HepG2 (cell line): ENCODE measurements at regions not wholly inside any gene's neighbourhood (a gene's known extent, or its start where the extent isn't known, plus 50 kb on each side); places are given as distances from the start of the nearest gene placed in this dataset.

Experiments used
- ATAC-seq: fragments of 200-7000 bp; cut with Tn5 transposase; 3 replicates; pipeline ENCODE4 v1.9.1; 2020; ENCODE audit warnings: mild to moderate bottlenecking, moderate library complexity
- BruUV-seq: library from RNA; stranded (reverse); fragments of 400-500 nt; replicated peaks from 2 replicates; lab custom pipeline; 2021; lab: Mats Ljungman, UMichigan
- CTCF ChIA-PET: fragments of 300-600 bp; formaldehyde crosslinking; extraction: SDS; loops from one replicate; lab custom pipeline; 2021; ENCODE audit warnings: low total read pairs, inconsistent platforms, low intra/inter-chr PET ratio; lab: Yijun Ruan, JAX
- POLR2A ChIA-PET: fragments of 350-600 bp; sonication (Branson Sonifier 250); formaldehyde crosslinking; loops from one replicate; lab custom pipeline; 2020; ENCODE audit warnings: antibody characterized with exemption, inconsistent platforms; lab: Yijun Ruan, JAX
- DNase-seq: peaks from one replicate; pipeline ENCODE4 v3.0.0-alpha.2; 2015; ENCODE audit warnings: low spot score
- FAIRE-seq: peaks from 3 replicates; lab custom pipeline; 2011; peaks lifted over from hg19 to GRCh38; lab: Jason Lieb, UNC
- H2AFZ ChIP-seq: one replicate; pipeline ENCODE4 v1.6.1; 2011; ENCODE audit warnings: low read length, inconsistent platforms
- H3K27ac ChIP-seq: fragments of 300-600 bp; 3 replicates; pipeline ENCODE4 v1.8.0; 2011; ENCODE audit warnings: mixed run types, mild to moderate bottlenecking, mixed read lengths, low read length, inconsistent platforms; ENCODE audit not compliant: insufficient read depth; ENCODE audit errors: extremely low read length
- H3K27me3 ChIP-seq, 2 experiments: fragments of 200-600 bp in 1 of 2; 2 replicates in 1 of 2; 3 replicates in 1 of 2; pipeline versions ENCODE4 v1.6.0 to v1.8.0; 2011; ENCODE audit warnings: low read length in 2 of 2, mild to moderate bottlenecking in 2 of 2, moderate library complexity in 2 of 2, inconsistent platforms in 1 of 2; ENCODE audit not compliant: insufficient read depth in 2 of 2, control insufficient read depth in 1 of 2
- H3K36me3 ChIP-seq, 2 experiments: fragments of 200-600 bp in 1 of 2; replicated peaks in 1 of 2; 2 replicates in 1 of 2; 3 replicates in 1 of 2; pipeline versions ENCODE4 v1.5.1 to v1.8.0; 2011; ENCODE audit warnings: low read length in 2 of 2, inconsistent platforms in 1 of 2; ENCODE audit not compliant: insufficient read depth in 2 of 2, control insufficient read depth in 1 of 2
- H3K4me1 ChIP-seq: 2 replicates; pipeline ENCODE4 v1.5.1; 2012; ENCODE audit warnings: low read length, inconsistent platforms; ENCODE audit not compliant: insufficient read depth
- H3K4me2 ChIP-seq: 2 replicates; pipeline ENCODE4 v1.6.0; 2011; ENCODE audit warnings: low read depth, low read length, inconsistent platforms
- H3K4me3 ChIP-seq, 3 experiments: fragments of 200-600 bp in 1 of 3; sonication (generic), shearing (Covaris generic) in 1 of 3; replicated peaks in 1 of 3; 2 replicates each; pipeline ENCODE4 v1.5.1; 2011 to 2016; ENCODE audit warnings: low read length in 3 of 3, inconsistent platforms in 2 of 3, low read depth in 2 of 3, mild to moderate bottlenecking in 2 of 3, control low read depth in 1 of 3, mixed read lengths in 1 of 3; ENCODE audit not compliant: insufficient read depth in 1 of 3
- H3K79me2 ChIP-seq: one replicate; pipeline ENCODE4 v1.6.1; 2011; ENCODE audit warnings: low read length, inconsistent platforms; ENCODE audit not compliant: insufficient read depth
- H3K9ac ChIP-seq: 2 replicates; pipeline ENCODE4 v1.6.0; 2011; ENCODE audit warnings: mild to moderate bottlenecking, low read depth, low read length, inconsistent platforms; ENCODE audit not compliant: insufficient read depth
- H3K9me3 ChIP-seq: 2 replicates; pipeline ENCODE4 v1.5.1; 2012; ENCODE audit warnings: mild to moderate bottlenecking, low read length
- H4K20me1 ChIP-seq: 2 replicates; pipeline ENCODE4 v1.6.0; 2011; ENCODE audit warnings: inconsistent platforms, mild to moderate bottlenecking, low read length, moderate library complexity; ENCODE audit not compliant: insufficient read depth
- ARNTL ChIP-seq: sonication (generic); formaldehyde crosslinking; IDR thresholded peaks from 2 replicates; pipeline ENCODE4 v1.4.0; 2020; ENCODE audit warnings: mild to moderate bottlenecking, missing genetic modification reagents
- ATF7 ChIP-seq, 2 experiments: fragments of 450-650 bp in 1 of 2; sonication (generic) in 1 of 2; formaldehyde crosslinking in 1 of 2; IDR thresholded peaks; 2 replicates each; pipeline versions ENCODE4 v1.4.0 to v1.6.1; 2016 to 2020; ENCODE audit warnings: antibody characterized with exemption in 1 of 2, mild to moderate bottlenecking in 1 of 2, missing genetic modification reagents in 1 of 2
- CHD2 ChIP-seq: IDR thresholded peaks from 2 replicates; pipeline ENCODE4 v1.6.1; 2011; ENCODE audit warnings: low read depth, low read length, improper control_type of control experiment
- CHD4 ChIP-seq: fragments of 200-600 bp; sonication (generic); IDR thresholded peaks from 2 replicates; pipeline ENCODE4 v1.7.0; 2017; ENCODE audit warnings: mild to moderate bottlenecking, low read length, borderline replicate concordance
- MAFF ChIP-seq: IDR thresholded peaks from 2 replicates; pipeline ENCODE4 v1.6.1; 2011; ENCODE audit warnings: low read depth, low read length, improper control_type of control experiment
- TCF7L2 ChIP-seq: IDR thresholded peaks from 2 replicates; pipeline ENCODE4 v1.6.1; 2011; ENCODE audit warnings: mild to moderate bottlenecking, low read depth, low read length, moderate library complexity
- ZNF225 ChIP-seq: sonication (generic); formaldehyde crosslinking; IDR thresholded peaks from 2 replicates; pipeline ENCODE4 v1.4.0; 2020; ENCODE audit warnings: mild to moderate bottlenecking, missing genetic modification reagents
- ZNF335 ChIP-seq: sonication (generic); formaldehyde crosslinking; IDR thresholded peaks from 2 replicates; pipeline ENCODE4 v1.4.0; 2020; ENCODE audit warnings: missing genetic modification reagents
- ZNF367 ChIP-seq: sonication (generic); formaldehyde crosslinking; IDR thresholded peaks from 2 replicates; pipeline ENCODE4 v1.4.0; 2020; ENCODE audit warnings: missing genetic modification reagents, borderline replicate concordance
- ZNF468 ChIP-seq: sonication (generic); formaldehyde crosslinking; IDR thresholded peaks from 2 replicates; pipeline ENCODE4 v1.8.0; 2022; ENCODE audit warnings: mild to moderate bottlenecking, moderate library complexity, missing genetic modification reagents
- ZNF577 ChIP-seq: sonication (generic); formaldehyde crosslinking; IDR thresholded peaks from 2 replicates; pipeline ENCODE4 v1.4.0; 2020; ENCODE audit warnings: mild to moderate bottlenecking, low read depth, missing genetic modification reagents, borderline replicate concordance
- WGBS: methylation state at CpG from one replicate; pipeline ENCODE4 v1.1.6; 2017; ENCODE audit warnings: low lambda C conversion rate; 5-methylcytosine and 5-hydroxymethylcytosine counted together
- in situ Hi-C: cut with HindIII; loops from 2 replicates; pipeline ENCODE4 v1.10.0; 2017; ENCODE audit warnings: low pct_unique_long_range_greater_than_20kb; ENCODE audit not compliant: extremely low pct_ligation_motif_present
- intact Hi-C: fragments of 100-400 bp; cut with micrococcal nuclease; formaldehyde crosslinking; loops from one replicate; pipeline ENCODE4 v1.10.0; 2022; ENCODE audit not compliant: unreplicated experiment
- TF ChIP-seq, protein P1 (sequence below): sonication (generic); formaldehyde crosslinking; IDR thresholded peaks from 2 replicates; pipeline ENCODE4 v1.5.0; 2020; ENCODE audit warnings: missing genetic modification reagents, mild to moderate bottlenecking, borderline replicate concordance
- TF ChIP-seq, protein P2 (sequence below): sonication (generic); formaldehyde crosslinking; IDR thresholded peaks from 2 replicates; pipeline ENCODE4 v1.4.0; 2020; ENCODE audit warnings: low read depth, mild to moderate bottlenecking, missing genetic modification reagents
- TF ChIP-seq, protein P3 (sequence below): sonication (generic); formaldehyde crosslinking; IDR thresholded peaks from 2 replicates; pipeline ENCODE4 v1.4.0; 2020; ENCODE audit warnings: missing genetic modification reagents

DNA sequence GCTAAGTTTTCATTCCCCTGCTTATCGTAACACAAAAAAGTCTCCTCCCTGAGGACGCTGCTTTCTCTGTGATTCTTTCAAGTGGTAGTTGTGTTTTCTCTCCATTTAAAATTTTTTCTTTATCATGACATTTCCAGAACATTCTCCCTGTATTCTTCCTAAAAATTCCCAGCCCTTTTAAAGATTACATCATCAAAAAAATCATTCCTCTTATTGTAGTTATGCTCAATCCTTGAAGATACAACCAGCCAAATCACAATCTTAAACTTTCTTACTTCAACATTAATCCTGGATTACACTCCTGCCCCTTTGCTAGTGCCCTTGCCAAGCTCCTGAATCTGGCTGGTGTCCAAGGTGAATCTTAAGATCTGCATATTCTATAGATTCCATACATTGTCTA, 163.7 kb upstream of the CBLB start:
- Histone ChIP-seq H2AFZ (no peak overlapping the region), H3K9ac (no peak overlapping the region), H3K4me3 (no peak overlapping the region), H3K4me1 (no peaks in the 10 kb centered on the region), H3K9me3 (no peaks in the 10 kb centered on the region), H3K27ac (no peak overlapping the region), H3K27me3 (no peaks in the 10 kb centered on the region), H3K79me2 (no peaks in the 10 kb centered on the region), H3K4me2 (no peak overlapping the region), H3K36me3 (no peaks in the 10 kb centered on the region), H4K20me1 (no peaks in the 10 kb centered on the region)
- in situ Hi-C loops (no loop called here), intact Hi-C loops (no loop called here)
- WGBS, result 38% methylated on average over 2 of the region's 2 CpGs
- BruUV-seq, result no TSS peak
- POLR2A ChIA-PET, result no interaction called here
- ATAC-seq (no peak), FAIRE-seq (no peak), DNase-seq (no peak)
- TF ChIP-seq ZNF335 (CRISPR knock-in tag) (no peak), TCF7L2 (no peak), ATF7 (IDR thresholded peaks at IDR 0.05) (peak; percentile 71), ATF7 (CRISPR knock-in tag; IDR thresholded peaks at IDR 0.05) (no peak)
- CTCF ChIA-PET, result no interaction called here

DNA sequence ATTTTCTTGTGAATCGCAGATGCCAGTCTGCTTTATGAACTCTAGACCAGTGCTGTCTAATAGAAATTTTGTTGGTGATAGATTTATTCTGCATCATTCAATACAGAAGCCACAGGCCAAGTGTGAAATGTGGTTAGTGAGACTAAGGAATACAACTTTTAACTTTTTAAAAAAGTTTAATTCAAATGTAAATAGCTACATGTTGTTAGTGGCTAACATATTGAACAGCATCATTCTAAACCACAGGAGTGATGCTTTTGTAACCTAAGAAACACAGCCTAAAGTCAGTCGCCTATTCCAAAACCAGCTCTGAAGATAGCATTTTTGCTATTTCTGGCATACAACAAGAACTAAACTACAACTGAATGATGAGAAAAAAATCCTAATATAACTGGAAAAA, 164.8 kb upstream of the CBLB start:
- ChIA-PET CTCF (no interaction called here), POLR2A (no interaction called here)
- Histone ChIP-seq H3K4me1 (no peaks in the 10 kb centered on the region), H3K9me3 (no peaks in the 10 kb centered on the region), H3K27ac (no peak overlapping the region), H3K36me3 (no peaks in the 10 kb centered on the region), H4K20me1 (no peaks in the 10 kb centered on the region), H3K9ac (no peak overlapping the region), H3K4me3 (no peak overlapping the region), H3K27me3 (no peaks in the 10 kb centered on the region), H2AFZ (no peak overlapping the region), H3K79me2 (no peaks in the 10 kb centered on the region), H3K4me2 (no peak overlapping the region)
- in situ Hi-C loops, result no loop called here
- BruUV-seq, result no TSS peak
- 42% methylated on average over 2 of the region's 2 CpGs for WGBS
- no peak for FAIRE-seq
- no peak for DNase-seq
- intact Hi-C loops, result no loop called here
- TF ChIP-seq, protein P1, sequence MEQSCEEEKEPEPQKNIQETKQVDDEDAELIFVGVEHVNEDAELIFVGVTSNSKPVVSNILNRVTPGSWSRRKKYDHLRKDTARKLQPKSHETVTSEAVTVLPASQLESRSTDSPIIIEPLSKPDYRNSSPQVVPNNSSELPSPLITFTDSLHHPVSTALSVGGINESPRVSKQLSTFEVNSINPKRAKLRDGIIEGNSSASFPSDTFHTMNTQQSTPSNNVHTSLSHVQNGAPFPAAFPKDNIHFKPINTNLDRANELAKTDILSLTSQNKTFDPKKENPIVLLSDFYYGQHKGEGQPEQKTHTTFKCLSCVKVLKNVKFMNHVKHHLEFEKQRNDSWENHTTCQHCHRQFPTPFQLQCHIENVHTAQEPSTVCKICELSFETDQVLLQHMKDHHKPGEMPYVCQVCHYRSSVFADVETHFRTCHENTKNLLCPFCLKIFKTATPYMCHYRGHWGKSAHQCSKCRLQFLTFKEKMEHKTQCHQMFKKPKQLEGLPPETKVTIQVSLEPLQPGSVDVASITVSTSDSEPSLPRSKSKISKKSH, result no peak
- TF ChIP-seq, protein P2, sequence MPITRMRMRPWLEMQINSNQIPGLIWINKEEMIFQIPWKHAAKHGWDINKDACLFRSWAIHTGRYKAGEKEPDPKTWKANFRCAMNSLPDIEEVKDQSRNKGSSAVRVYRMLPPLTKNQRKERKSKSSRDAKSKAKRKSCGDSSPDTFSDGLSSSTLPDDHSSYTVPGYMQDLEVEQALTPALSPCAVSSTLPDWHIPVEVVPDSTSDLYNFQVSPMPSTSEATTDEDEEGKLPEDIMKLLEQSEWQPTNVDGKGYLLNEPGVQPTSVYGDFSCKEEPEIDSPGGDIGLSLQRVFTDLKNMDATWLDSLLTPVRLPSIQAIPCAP (CRISPR knock-in tag), result no peak
- TF ChIP-seq, protein P3, sequence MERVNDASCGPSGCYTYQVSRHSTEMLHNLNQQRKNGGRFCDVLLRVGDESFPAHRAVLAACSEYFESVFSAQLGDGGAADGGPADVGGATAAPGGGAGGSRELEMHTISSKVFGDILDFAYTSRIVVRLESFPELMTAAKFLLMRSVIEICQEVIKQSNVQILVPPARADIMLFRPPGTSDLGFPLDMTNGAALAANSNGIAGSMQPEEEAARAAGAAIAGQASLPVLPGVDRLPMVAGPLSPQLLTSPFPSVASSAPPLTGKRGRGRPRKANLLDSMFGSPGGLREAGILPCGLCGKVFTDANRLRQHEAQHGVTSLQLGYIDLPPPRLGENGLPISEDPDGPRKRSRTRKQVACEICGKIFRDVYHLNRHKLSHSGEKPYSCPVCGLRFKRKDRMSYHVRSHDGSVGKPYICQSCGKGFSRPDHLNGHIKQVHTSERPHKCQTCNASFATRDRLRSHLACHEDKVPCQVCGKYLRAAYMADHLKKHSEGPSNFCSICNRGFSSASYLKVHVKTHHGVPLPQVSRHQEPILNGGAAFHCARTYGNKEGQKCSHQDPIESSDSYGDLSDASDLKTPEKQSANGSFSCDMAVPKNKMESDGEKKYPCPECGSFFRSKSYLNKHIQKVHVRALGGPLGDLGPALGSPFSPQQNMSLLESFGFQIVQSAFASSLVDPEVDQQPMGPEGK (CRISPR knock-in tag), result no peak
- no peak for TF ChIP-seq MAFF
- TF ChIP-seq CHD4, result no peak
- TF ChIP-seq ARNTL (CRISPR knock-in tag), result no peak
- TF ChIP-seq ZNF468 (CRISPR knock-in tag), result no peak
- no peak for TF ChIP-seq ZNF225 (CRISPR knock-in tag)
- TF ChIP-seq ZNF367 (CRISPR knock-in tag), result no peak
- TF ChIP-seq ZNF577, result no peak
- no peak for TF ChIP-seq CHD2
- ATAC-seq, result no peak
